H1 (cell line): ENCODE measurements at regions not wholly inside any gene's neighbourhood (a gene's known extent, or its start where the extent isn't known, plus 50 kb on each side); places are given as distances from the start of the nearest gene placed in this dataset.

Experiments
- CTCF ChIA-PET: fragments of 300-600 bp; sonication (Branson Sonifier 250); formaldehyde crosslinking; loops from one replicate; lab custom pipeline; 2021; ENCODE audit not compliant: partially characterized antibody; lab: Charles Lee
- POLR2A ChIA-PET: fragments of 300-600 bp; sonication (Branson Sonifier 250); formaldehyde crosslinking; loops from one replicate; lab custom pipeline; 2021; ENCODE audit warnings: inconsistent platforms; ENCODE audit not compliant: partially characterized antibody; lab: Charles Lee
- DNase-seq, 2 experiments: peaks; one replicate each; pipeline versions ENCODE4 v3.0.0 to v3.0.0-alpha.2; 2010 to 2022; ENCODE audit warnings: low spot score in 2 of 2, low read depth in 1 of 2, mixed read lengths in 1 of 2
- FAIRE-seq: peaks from 2 replicates; lab custom pipeline; 2011; peaks lifted over from hg19 to GRCh38; lab: Jason Lieb, UNC
- H2AFZ ChIP-seq: 2 replicates; pipeline ENCODE4 v1.8.1; 2012; ENCODE audit warnings: low read length, inconsistent platforms
- H2AK5ac ChIP-seq: 2 replicates; pipeline ENCODE4 v1.6.1; 2013; ENCODE audit warnings: low read depth, low read length
- H2BK120ac ChIP-seq: replicated peaks from 2 replicates; pipeline ENCODE3; 2013; ENCODE audit warnings: low read depth, low read length, inconsistent platforms
- H2BK12ac ChIP-seq: 2 replicates; pipeline ENCODE4 v1.6.1; 2013; ENCODE audit warnings: low read depth, low read length
- H2BK15ac ChIP-seq: 2 replicates; pipeline ENCODE4 v1.6.1; 2013; ENCODE audit warnings: low read length
- H2BK20ac ChIP-seq: 2 replicates; pipeline ENCODE4 v1.6.1; 2013; ENCODE audit warnings: low read length
- H2BK5ac ChIP-seq: 2 replicates; pipeline ENCODE4 v1.6.1; 2013; ENCODE audit warnings: low read depth, low read length
- H3K14ac ChIP-seq: 2 replicates; pipeline ENCODE4 v1.6.1; 2013; ENCODE audit warnings: inconsistent platforms; ENCODE audit not compliant: insufficient read length
- H3K18ac ChIP-seq: 2 replicates; pipeline ENCODE4 v1.6.1; 2013; ENCODE audit warnings: low read length; ENCODE audit errors: extremely low read depth
- H3K23ac ChIP-seq: 2 replicates; pipeline ENCODE4 v1.6.1; 2013; ENCODE audit warnings: inconsistent platforms; ENCODE audit not compliant: insufficient read length
- H3K23me2 ChIP-seq: 2 replicates; pipeline ENCODE4 v1.6.1; 2013; ENCODE audit warnings: low read depth, low read length
- H3K27ac ChIP-seq: 2 replicates; pipeline ENCODE4 v1.6.1; 2011; ENCODE audit warnings: low read depth, low read length, inconsistent platforms
- H3K27me3 ChIP-seq, 4 experiments: replicated peaks in 1 of 4; 1 replicate in 1 of 4; 2 replicates in 3 of 4; pipeline versions ENCODE4 v1.6.1 to v1.8.1; 2011 to 2013; ENCODE audit warnings: low read length in 3 of 4, mild to moderate bottlenecking in 3 of 4, inconsistent platforms in 2 of 4, mixed read lengths in 2 of 4, moderate library complexity in 1 of 4; ENCODE audit not compliant: control insufficient read depth in 3 of 4, insufficient read depth in 3 of 4; ENCODE audit errors: extremely low read depth in 1 of 4
- H3K36me3 ChIP-seq, 4 experiments: 2 replicates each; pipeline versions ENCODE4 v1.6.1 to v1.8.1; 2011 to 2013; ENCODE audit warnings: mild to moderate bottlenecking in 4 of 4, low read length in 3 of 4, moderate library complexity in 2 of 4, control low read depth in 1 of 4, inconsistent platforms in 1 of 4; ENCODE audit not compliant: insufficient read depth in 4 of 4, control insufficient read depth in 2 of 4
- H3K4ac ChIP-seq: replicated peaks from 2 replicates; pipeline ENCODE3; 2013; ENCODE audit warnings: low read length, low read depth, mixed read lengths, inconsistent platforms; ENCODE audit not compliant: insufficient read length
- H3K4me1 ChIP-seq, 4 experiments: replicated peaks in 1 of 4; 1 replicate in 1 of 4; 2 replicates in 3 of 4; pipeline versions ENCODE4 v1.6.1 to v1.8.1; 2011 to 2013; ENCODE audit warnings: low read length in 3 of 4, inconsistent platforms in 2 of 4, mixed read lengths in 1 of 4; ENCODE audit not compliant: insufficient read depth in 4 of 4, control insufficient read depth in 3 of 4
- H3K4me2 ChIP-seq, 2 experiments: 2 replicates each; pipeline versions ENCODE4 v1.6.1 to v1.8.1; 2011 to 2013; ENCODE audit warnings: low read depth in 2 of 2, low read length in 2 of 2, control low read depth in 1 of 2, inconsistent platforms in 1 of 2, mild to moderate bottlenecking in 1 of 2; ENCODE audit not compliant: insufficient read depth in 1 of 2
- H3K4me3 ChIP-seq, 4 experiments: fragments of 200-600, 300-600 bp in 1 of 4; sonication (generic), shearing (Covaris generic), sonication (Bioruptor Twin) in 1 of 4; 2 replicates each; pipeline versions ENCODE4 v1.5.1 to v1.8.1; 2011 to 2016; ENCODE audit warnings: low read length in 4 of 4, low read depth in 3 of 4, control low read depth in 2 of 4, inconsistent platforms in 2 of 4, mild to moderate bottlenecking in 2 of 4, mixed read lengths in 1 of 4, moderate library complexity in 1 of 4; ENCODE audit not compliant: insufficient read depth in 2 of 4; ENCODE audit errors: extremely low read depth in 1 of 4
- H3K56ac ChIP-seq: replicated peaks from 2 replicates; pipeline ENCODE3; 2013; ENCODE audit warnings: low read depth, mild to moderate bottlenecking, mixed read lengths, low read length, inconsistent platforms; ENCODE audit not compliant: insufficient read length
- H3K79me1 ChIP-seq: 2 replicates; pipeline ENCODE4 v1.6.1; 2013; ENCODE audit warnings: low read depth, low read length, control low read depth
- H3K79me2 ChIP-seq, 2 experiments: 2 replicates each; pipeline versions ENCODE4 v1.6.1 to v1.8.1; 2012 to 2013; ENCODE audit warnings: low read length in 2 of 2, mild to moderate bottlenecking in 2 of 2, inconsistent platforms in 1 of 2; ENCODE audit not compliant: insufficient read depth in 2 of 2, control insufficient read depth in 1 of 2
- H3K9ac ChIP-seq, 4 experiments: replicated peaks in 1 of 4; 1 replicate in 1 of 4; 2 replicates in 3 of 4; pipeline versions ENCODE4 v1.6.1 to v1.8.1; 2011 to 2013; ENCODE audit warnings: low read depth in 3 of 4, low read length in 3 of 4, control low read depth in 2 of 4, mild to moderate bottlenecking in 2 of 4, moderate library complexity in 2 of 4, inconsistent platforms in 1 of 4; ENCODE audit errors: extremely low read depth in 1 of 4
- H3K9me3 ChIP-seq, 2 experiments: 2 replicates each; pipeline versions ENCODE4 v1.6.1 to v1.8.1; 2012 to 2013; ENCODE audit warnings: mild to moderate bottlenecking in 2 of 2, moderate library complexity in 2 of 2, control low read depth in 1 of 2, inconsistent platforms in 1 of 2, low read depth in 1 of 2, low read length in 1 of 2, mixed read lengths in 1 of 2; ENCODE audit not compliant: insufficient read depth in 2 of 2
- H4K20me1 ChIP-seq, 2 experiments: replicated peaks in 1 of 2; 2 replicates each; pipeline versions ENCODE3 to v1.8.1; 2011 to 2013; ENCODE audit warnings: inconsistent platforms in 2 of 2, low read length in 2 of 2, mild to moderate bottlenecking in 1 of 2; ENCODE audit not compliant: insufficient read depth in 2 of 2, control insufficient read depth in 1 of 2
- H4K5ac ChIP-seq: 2 replicates; pipeline ENCODE4 v1.6.1; 2013; ENCODE audit warnings: low read length, low read depth, mixed read lengths, inconsistent platforms; ENCODE audit not compliant: insufficient read length
- H4K8ac ChIP-seq: 2 replicates; pipeline ENCODE4 v1.8.0; 2013; ENCODE audit warnings: mild to moderate bottlenecking, moderate library complexity, low read length, inconsistent platforms; ENCODE audit not compliant: insufficient read depth; ENCODE audit errors: extremely low read depth
- H4K91ac ChIP-seq: replicated peaks from 2 replicates; pipeline ENCODE3; 2013; ENCODE audit warnings: low read length, mixed read lengths, inconsistent platforms; ENCODE audit not compliant: insufficient read length
- BRCA1 ChIP-seq: IDR thresholded peaks from 2 replicates; pipeline ENCODE4 v1.6.1; 2012; ENCODE audit warnings: low read depth, low read length, improper control_type of control experiment
- EGR1 ChIP-seq: IDR thresholded peaks from 2 replicates; pipeline ENCODE4 v1.6.1; 2011; ENCODE audit warnings: low read depth, low read length, borderline replicate concordance
- GABPA ChIP-seq: IDR thresholded peaks from 2 replicates; pipeline ENCODE4 v1.6.1; 2011; ENCODE audit warnings: mild to moderate bottlenecking, low read length, moderate library complexity, borderline replicate concordance; ENCODE audit not compliant: insufficient read depth
- JUND ChIP-seq: IDR thresholded peaks from 2 replicates; pipeline ENCODE4 v1.6.1; 2011; ENCODE audit warnings: mild to moderate bottlenecking, improper control_type of control experiment, low read length
- KDM4A ChIP-seq: IDR thresholded peaks from one replicate; pipeline ENCODE4 v1.7.1; 2012; ENCODE audit warnings: low read depth, mild to moderate bottlenecking, moderate library complexity, low read length, inconsistent platforms; ENCODE audit not compliant: severe bottlenecking
- KDM5A ChIP-seq: fragments of 200-600 bp; IDR thresholded peaks from 2 replicates; pipeline ENCODE4 v1.7.1; 2012; ENCODE audit warnings: mild to moderate bottlenecking, low read length, inconsistent platforms, mixed read lengths
- RAD21 ChIP-seq, 2 experiments: IDR thresholded peaks in 1 of 2; conservative IDR thresholded peaks in 1 of 2; 2 replicates each; pipeline ENCODE4 v1.6.1; 2011; ENCODE audit warnings: low read depth in 2 of 2, low read length in 2 of 2, improper control_type of control experiment in 1 of 2, inconsistent platforms in 1 of 2, mild to moderate bottlenecking in 1 of 2, moderate library complexity in 1 of 2
- RBBP5 ChIP-seq: IDR thresholded peaks from 2 replicates; pipeline ENCODE4 v1.7.1; 2012; ENCODE audit warnings: low read depth, mild to moderate bottlenecking, inconsistent platforms, low read length, moderate library complexity, borderline replicate concordance
- RFX5 ChIP-seq: IDR thresholded peaks from 2 replicates; pipeline ENCODE4 v1.6.1; 2011; ENCODE audit warnings: low read depth, low read length, improper control_type of control experiment, borderline replicate concordance
- SIRT6 ChIP-seq: IDR thresholded peaks from one replicate; pipeline ENCODE4 v1.7.1; 2012; ENCODE audit warnings: low read length, inconsistent platforms
- SIX5 ChIP-seq: IDR thresholded peaks from 2 replicates; pipeline ENCODE4 v1.6.1; 2011; ENCODE audit warnings: mild to moderate bottlenecking, low read depth, low read length
- SP4 ChIP-seq: IDR thresholded peaks from 2 replicates; pipeline ENCODE4 v1.6.1; 2012; ENCODE audit warnings: low read length, inconsistent platforms
- SUZ12 ChIP-seq: fragments of 200-600 bp; sonication (generic); IDR thresholded peaks from 2 replicates; pipeline ENCODE4 v1.6.1; 2012; ENCODE audit warnings: mild to moderate bottlenecking, inconsistent platforms, low read length, moderate library complexity, mixed read lengths
- TAF1 ChIP-seq: IDR thresholded peaks from 2 replicates; pipeline ENCODE4 v1.6.1; 2011; ENCODE audit warnings: mild to moderate bottlenecking, low read depth, low read length
- WGBS, 2 experiments: shearing (Covaris generic) in 1 of 2; methylation state at CpG; one replicate each; pipeline versions ENCODE4 v1.1.6 to v1.1.7; 2013 to 2015; ENCODE audit warnings: low lambda C conversion rate in 2 of 2, mixed read lengths in 2 of 2, inconsistent platforms in 1 of 2, low coverage in 1 of 2, missing lambda C conversion rate in 1 of 2; ENCODE audit not compliant: insufficient replicate concordance in 2 of 2, insufficient coverage in 1 of 2, insufficient read length in 1 of 2; ENCODE audit errors: extremely low coverage in 1 of 2, missing lambda C conversion rate in 1 of 2; 5-methylcytosine and 5-hydroxymethylcytosine counted together

- Histone ChIP-seq H2AFZ (no peak overlapping the region), H3K14ac (no peak overlapping the region), H2BK12ac (no peak overlapping the region), H4K5ac (no peak overlapping the region), H3K27ac (no peak overlapping the region), H3K4me2 (no peak overlapping the region), H3K9me3 (no peaks in the 10 kb centered on the region), H3K27me3 (no peaks in the 10 kb centered on the region), H4K20me1 (no peaks in the 10 kb centered on the region), H4K8ac (no peak overlapping the region), H3K4me3 (no peak overlapping the region), H2BK5ac (no peak overlapping the region), H2AK5ac (no peak overlapping the region), H3K9ac (no peak overlapping the region), H3K4me1 (no peaks in the 10 kb centered on the region), H3K4ac (no peak overlapping the region), H2BK120ac (no peak overlapping the region), H3K79me2 (no peaks in the 10 kb centered on the region), H3K23me2 (no peaks in the 10 kb centered on the region), H4K91ac (no peak overlapping the region), H3K18ac (no peak overlapping the region), H3K36me3 (no peaks in the 10 kb centered on the region), H2BK20ac (no peak overlapping the region), H3K56ac (no peak overlapping the region), H2BK15ac (no peak overlapping the region), H3K79me1 (no peaks in the 10 kb centered on the region), H3K23ac (no peak overlapping the region)
- 72% methylated on average over 3 of the region's 3 CpGs; no CpG with 5 or more reads in 1 of the 2 experiments for WGBS, 2 experiments
- ChIA-PET CTCF (no interaction called here), POLR2A (no interaction called here)
- DNase-seq (no peak), FAIRE-seq (no peak)
- no peak for TF ChIP-seq RBBP5
- TF ChIP-seq SIRT6: no peak
- TF ChIP-seq BRCA1: no peak
- no peak for TF ChIP-seq SUZ12
- TF ChIP-seq RFX5: no peak
- no peak for TF ChIP-seq EGR1
- no peak for TF ChIP-seq RAD21 (IDR thresholded peaks at IDR 0.05 in 1 of 2, conservative IDR thresholded peaks at IDR 0.05 in 1 of 2; ENCODE audit: low read depth in 2 of 2, low read length in 2 of 2)
- TF ChIP-seq KDM5A: no peak
- TF ChIP-seq KDM4A: no peak
- TF ChIP-seq JUND: no peak
- TF ChIP-seq SP4: no peak
- no peak for TF ChIP-seq SIX5
- TF ChIP-seq TAF1: no peak
- no peak for TF ChIP-seq GABPA
Observed at GRCh38 chr14:85342858-85343607, 186.9 kb upstream of the FLRT2 start.
